ENCODE measurements at regions not wholly inside any gene's neighbourhood (a gene's known extent, or its start where the extent isn't known, plus 50 kb on each side); places are given as distances from the start of the nearest gene placed in this dataset.

DNA sequence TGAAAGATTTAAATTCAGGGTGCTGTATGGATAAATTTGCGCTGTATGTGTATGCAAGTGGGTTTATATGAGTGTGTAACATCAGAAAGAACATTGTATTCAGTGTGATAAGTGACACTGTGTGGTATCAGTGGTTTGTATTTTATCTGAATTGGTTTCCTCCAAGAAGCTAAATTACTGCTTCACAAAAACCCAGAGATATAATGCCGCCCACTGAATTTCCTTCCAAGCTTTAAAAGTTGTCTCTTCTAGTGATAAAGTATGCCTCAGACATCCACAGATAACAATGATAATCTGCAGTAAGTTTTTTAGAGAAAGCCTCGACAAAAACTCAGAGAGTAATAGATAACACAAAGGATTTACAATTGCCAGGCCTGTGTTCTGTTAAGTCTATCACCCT lies 710.6 kb upstream of the HS3ST1 start:
- 58 to 65% (median 61%) methylated on average over 3 of the region's 3 CpGs for WGBS, 4 donors
- H3K4me3 ChIP-seq, result no peak overlapping the region
- no peak for ATAC-seq
- no peak overlapping the region for H3K27ac ChIP-seq
- no peak for TF ChIP-seq POLR2A (IDR thresholded peaks at IDR 0.05)
- TF ChIP-seq, protein P1, sequence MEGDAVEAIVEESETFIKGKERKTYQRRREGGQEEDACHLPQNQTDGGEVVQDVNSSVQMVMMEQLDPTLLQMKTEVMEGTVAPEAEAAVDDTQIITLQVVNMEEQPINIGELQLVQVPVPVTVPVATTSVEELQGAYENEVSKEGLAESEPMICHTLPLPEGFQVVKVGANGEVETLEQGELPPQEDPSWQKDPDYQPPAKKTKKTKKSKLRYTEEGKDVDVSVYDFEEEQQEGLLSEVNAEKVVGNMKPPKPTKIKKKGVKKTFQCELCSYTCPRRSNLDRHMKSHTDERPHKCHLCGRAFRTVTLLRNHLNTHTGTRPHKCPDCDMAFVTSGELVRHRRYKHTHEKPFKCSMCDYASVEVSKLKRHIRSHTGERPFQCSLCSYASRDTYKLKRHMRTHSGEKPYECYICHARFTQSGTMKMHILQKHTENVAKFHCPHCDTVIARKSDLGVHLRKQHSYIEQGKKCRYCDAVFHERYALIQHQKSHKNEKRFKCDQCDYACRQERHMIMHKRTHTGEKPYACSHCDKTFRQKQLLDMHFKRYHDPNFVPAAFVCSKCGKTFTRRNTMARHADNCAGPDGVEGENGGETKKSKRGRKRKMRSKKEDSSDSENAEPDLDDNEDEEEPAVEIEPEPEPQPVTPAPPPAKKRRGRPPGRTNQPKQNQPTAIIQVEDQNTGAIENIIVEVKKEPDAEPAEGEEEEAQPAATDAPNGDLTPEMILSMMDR (IDR thresholded peaks at IDR 0.05), result no peak
- no peaks in the 10 kb centered on the region for H3K27me3 ChIP-seq
- peaks cover 0 to 6% (median 0%) of the 10 kb centered on the region in 12 donors for H3K9me3 ChIP-seq
- no peaks in the 10 kb centered on the region for H3K4me1 ChIP-seq
- H3K36me3 ChIP-seq, result no peaks in the 10 kb centered on the region
- intact Hi-C loops (cut with DNase I), result no loop called here
- DNase-seq, result no peak

DNA sequence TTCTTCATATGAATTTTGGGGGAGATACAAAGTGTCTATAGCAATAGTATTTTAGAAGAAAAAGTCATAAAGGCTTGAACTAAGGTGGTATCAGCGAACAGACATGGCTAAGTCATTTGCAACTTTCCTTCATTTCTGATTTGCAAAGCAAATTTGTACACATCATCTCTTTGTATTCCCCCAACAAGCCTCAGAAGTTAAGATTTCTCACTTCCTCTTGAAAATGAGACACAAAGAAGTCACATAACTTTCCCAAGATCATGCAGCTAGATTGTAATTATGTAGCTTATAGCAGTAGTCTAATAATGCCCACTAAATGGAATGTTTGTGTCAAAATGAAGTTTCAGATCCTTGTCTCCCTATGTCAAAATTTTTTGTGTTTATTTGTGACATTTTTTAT lies 709.8 kb upstream of the HS3ST1 start:
- H3K27ac ChIP-seq, result no peak overlapping the region
- TF ChIP-seq, protein P1 (IDR thresholded peaks at IDR 0.05), result no peak
- no peak for TF ChIP-seq POLR2A (IDR thresholded peaks at IDR 0.05)
- no peaks in the 10 kb centered on the region for H3K36me3 ChIP-seq
- ATAC-seq, result no peak
- DNase-seq, result no peak
- H3K27me3 ChIP-seq, result no peaks in the 10 kb centered on the region
- H3K4me1 ChIP-seq, result no peaks in the 10 kb centered on the region
- H3K4me3 ChIP-seq, result no peak overlapping the region
- peaks cover 0 to 14% (median 5%) of the 10 kb centered on the region in 12 donors for H3K9me3 ChIP-seq
- intact Hi-C loops (cut with DNase I), result no loop called here
- WGBS, 4 donors, result 75 to 98% (median 84%) methylated on average over 1 of the region's 1 CpG

DNA sequence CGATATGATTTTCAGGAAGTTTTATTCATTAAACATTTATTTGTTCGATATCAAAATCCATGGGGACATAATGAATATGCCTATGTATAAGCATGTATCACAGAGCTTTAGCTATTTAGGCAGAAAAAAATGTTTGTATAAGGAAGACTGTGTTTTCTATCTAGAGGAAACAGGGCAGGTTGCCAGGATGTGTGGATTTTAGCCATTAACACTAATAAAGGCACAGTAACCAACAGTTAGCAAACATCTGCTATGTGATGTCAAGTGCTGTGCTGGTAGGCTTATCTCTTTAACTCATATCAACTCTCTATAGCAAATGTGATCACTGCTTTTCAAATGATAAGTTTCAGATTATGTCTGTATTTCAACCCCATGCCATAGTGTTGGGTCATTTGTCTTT lies 708.9 kb upstream of the HS3ST1 start:
- intact Hi-C loops (cut with DNase I), result no loop called here
- Histone ChIP-seq H3K27me3 (no peaks in the 10 kb centered on the region), H3K4me3 (no peak overlapping the region), H3K9me3 (peaks cover 0 to 21% (median 11%) of the 10 kb centered on the region in 12 donors), H3K36me3 (no peaks in the 10 kb centered on the region), H3K4me1 (no peaks in the 10 kb centered on the region), H3K27ac (no peak overlapping the region)
- no peak for TF ChIP-seq POLR2A (IDR thresholded peaks at IDR 0.05)
- TF ChIP-seq, protein P1 (IDR thresholded peaks at IDR 0.05), result no peak
- DNase-seq, result no peak
- WGBS, 4 donors, result 33 to 48% (median 39%) methylated on average over 2 of the region's 2 CpGs
- ATAC-seq, result no peak

DNA sequence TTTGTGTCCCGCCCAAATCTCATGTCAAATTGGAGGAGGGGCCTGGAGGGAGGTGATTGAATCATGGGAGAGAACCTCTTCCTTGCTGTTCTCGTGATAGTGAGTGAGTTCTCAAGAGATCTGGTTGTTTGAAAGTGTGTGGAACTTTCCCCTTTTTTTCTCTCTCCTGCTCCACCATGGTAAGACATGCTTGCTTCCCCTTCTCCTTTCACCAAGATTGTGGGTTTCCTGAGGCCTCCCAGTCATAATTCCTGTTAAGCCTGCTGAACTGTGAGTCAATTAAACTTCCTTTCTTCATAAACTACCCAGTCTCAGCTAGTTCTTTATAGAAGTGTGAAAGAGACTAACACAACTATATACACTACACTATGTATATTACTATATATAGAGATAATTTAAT lies 697.8 kb upstream of the HS3ST1 start:
- no peak for ATAC-seq
- H3K4me1 ChIP-seq, result peaks cover 0 to 19% (median 0%) of the 10 kb centered on the region in 12 donors
- intact Hi-C loops (cut with DNase I), result no loop called here
- no peak for DNase-seq
- no peaks in the 10 kb centered on the region for H3K27me3 ChIP-seq
- H3K4me3 ChIP-seq, result no peak overlapping the region
- no peaks in the 10 kb centered on the region for H3K36me3 ChIP-seq
- H3K9me3 ChIP-seq, result peaks cover 0 to 3% (median 0%) of the 10 kb centered on the region in 12 donors
- peak overlapping the region in 1 of 12 donors; percentile 61 for H3K27ac ChIP-seq
- TF ChIP-seq POLR2A (IDR thresholded peaks at IDR 0.05), result no peak
- TF ChIP-seq, protein P1 (IDR thresholded peaks at IDR 0.05), result no peak
- WGBS, 4 donors, result 68 to 70% (median 69%) methylated on average over 2 of the region's 2 CpGs

All from heart left ventricle (tissue), 16 donors.